Tibial artery (tissue), 4 donors: ENCODE measurements at regions not wholly inside any gene's neighbourhood (a gene's known extent, or its start where the extent isn't known, plus 50 kb on each side); places are given as distances from the start of the nearest gene placed in this dataset.

Source experiments
- DNase-seq, 2 donors: peaks; one replicate each; pipeline ENCODE4 v3.0.0-alpha.2; 2019
- H3K27ac ChIP-seq, 2 donors: fragments of 200-600 bp; sonication (generic) in 1 of 2; 1 replicate in 1 of 2; 2 replicates in 1 of 2; pipeline ENCODE4 v1.5.1; 2018 to 2019; ENCODE audit warnings: mild to moderate bottlenecking in 1 of 2
- H3K27me3 ChIP-seq, 2 donors: fragments of 200-600 bp; sonication (generic) in 1 of 2; one replicate each; pipeline versions ENCODE4 v1.5.1 to v1.6.0; 2016 to 2019
- H3K36me3 ChIP-seq, 3 donors: fragments of 200-600 bp; sonication (generic) in 2 of 3; one replicate each; pipeline ENCODE4 v1.5.1; 2016 to 2019; ENCODE audit warnings: mild to moderate bottlenecking in 2 of 3
- H3K4me1 ChIP-seq, 4 donors: fragments of 200-600 bp; sonication (generic) in 2 of 4; 1 replicate in 3 of 4; 2 replicates in 1 of 4; pipeline ENCODE4 v1.5.1; 2016 to 2019
- H3K4me3 ChIP-seq, 2 donors: fragments of 200-600 bp; sonication (generic) in 1 of 2; 1 replicate in 1 of 2; 2 replicates in 1 of 2; pipeline ENCODE4 v1.5.1; 2018 to 2019; ENCODE audit warnings: mild to moderate bottlenecking in 2 of 2
- H3K9me3 ChIP-seq, 3 donors: fragments of 200-600 bp; sonication (generic) in 1 of 3; one replicate each; pipeline ENCODE4 v1.5.1; 2016 to 2019
- CTCF ChIP-seq, 2 experiments: fragments of 200-600 bp in 1 of 2; fragments of 450-650 bp in 1 of 2; IDR thresholded peaks; one replicate each; pipeline ENCODE4 v1.5.1; 2017 to 2019; ENCODE audit warnings: antibody characterized with exemption in 2 of 2, mild to moderate bottlenecking in 1 of 2, moderate library complexity in 1 of 2
- intact Hi-C: fragments of 100-400 bp; cut with DNase I; formaldehyde crosslinking; loops from one replicate; pipeline ENCODE4 v1.15.0; 2023; ENCODE audit warnings: low total_unique reads

GRCh38 chr7:136293272-136293671, 316.1 kb upstream of the MTPN start:
- Histone ChIP-seq H3K27me3 (no peaks in the 10 kb centered on the region), H3K4me1 (no peaks in the 10 kb centered on the region), H3K4me3 (no peak overlapping the region), H3K9me3 (no peaks in the 10 kb centered on the region), H3K36me3 (no peaks in the 10 kb centered on the region), H3K27ac (no peak overlapping the region)
- TF ChIP-seq CTCF (IDR thresholded peaks at IDR 0.05), result no peak
- no peak for DNase-seq
- intact Hi-C loops, result no loop called here

GRCh38 chr7:136292365-136292764, 315.2 kb upstream of the MTPN start:
- TF ChIP-seq CTCF (IDR thresholded peaks at IDR 0.05), result no peak
- H3K4me1 ChIP-seq, result no peaks in the 10 kb centered on the region
- intact Hi-C loops, result no loop called here
- no peak overlapping the region for H3K4me3 ChIP-seq
- DNase-seq, result no peak
- H3K27me3 ChIP-seq, result no peaks in the 10 kb centered on the region
- H3K36me3 ChIP-seq, result no peaks in the 10 kb centered on the region
- no peaks in the 10 kb centered on the region for H3K9me3 ChIP-seq
- H3K27ac ChIP-seq, result no peak overlapping the region

DNA sequence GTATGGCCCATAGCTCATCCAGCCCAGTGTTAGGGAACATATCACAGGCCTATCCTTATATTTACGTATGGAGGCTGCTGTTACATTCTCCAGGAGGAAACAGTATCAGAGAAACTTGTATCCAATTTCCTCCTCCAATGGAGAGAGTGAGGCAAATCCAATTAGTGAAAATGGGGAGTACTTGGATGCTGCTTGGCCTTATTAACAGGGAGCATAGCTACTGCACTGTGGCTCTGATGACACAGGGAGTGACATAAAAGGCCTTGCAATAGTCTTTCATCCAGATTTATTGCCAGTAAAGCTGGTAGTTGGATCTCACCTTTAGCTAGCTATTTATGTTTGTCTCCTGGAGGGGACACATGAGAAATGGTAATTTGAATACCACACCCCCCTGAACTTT, 313.2 kb upstream of the MTPN start:
- no peaks in the 10 kb centered on the region for H3K9me3 ChIP-seq
- no peaks in the 10 kb centered on the region for H3K36me3 ChIP-seq
- intact Hi-C loops, result no loop called here
- no peak for DNase-seq
- TF ChIP-seq CTCF (IDR thresholded peaks at IDR 0.05), result no peak
- no peak overlapping the region for H3K4me3 ChIP-seq
- no peak overlapping the region for H3K27ac ChIP-seq
- no peaks in the 10 kb centered on the region for H3K4me1 ChIP-seq
- no peaks in the 10 kb centered on the region for H3K27me3 ChIP-seq

DNA sequence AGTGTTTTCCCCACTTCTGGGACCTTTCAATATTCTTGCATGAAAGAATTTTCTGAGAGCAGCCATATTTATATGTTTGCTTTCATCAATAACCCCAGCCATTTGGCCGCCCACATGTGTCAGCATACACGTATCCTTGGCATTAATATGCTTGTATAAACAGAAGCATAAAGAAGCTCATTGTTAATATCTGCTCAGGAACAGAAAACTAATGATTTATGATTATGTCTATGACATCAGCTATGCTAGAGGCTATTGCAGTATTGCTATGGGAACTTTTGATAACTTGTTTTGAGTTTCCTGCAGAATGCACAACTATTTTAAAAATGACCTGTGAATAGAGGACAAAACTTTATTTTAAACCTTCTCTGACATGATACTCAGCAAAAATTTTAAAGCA, 300.9 kb upstream of the MTPN start:
- Histone ChIP-seq H3K36me3 (no peaks in the 10 kb centered on the region), H3K9me3 (no peaks in the 10 kb centered on the region), H3K4me1 (no peaks in the 10 kb centered on the region), H3K27me3 (no peaks in the 10 kb centered on the region), H3K4me3 (no peak overlapping the region), H3K27ac (no peak overlapping the region)
- no peak for DNase-seq
- no peak for TF ChIP-seq CTCF (IDR thresholded peaks at IDR 0.05)
- intact Hi-C loops, result no loop called here

- no peak for DNase-seq
- Histone ChIP-seq H3K4me3 (no peak overlapping the region), H3K9me3 (no peaks in the 10 kb centered on the region), H3K36me3 (no peaks in the 10 kb centered on the region), H3K27me3 (no peaks in the 10 kb centered on the region), H3K27ac (no peak overlapping the region), H3K4me1 (no peaks in the 10 kb centered on the region)
- intact Hi-C loops, result no loop called here
- no peak for TF ChIP-seq CTCF (IDR thresholded peaks at IDR 0.05)
These were observed 298.6 kb upstream of the MTPN start for GRCh38 chr7:136275794-136276193.

DNA sequence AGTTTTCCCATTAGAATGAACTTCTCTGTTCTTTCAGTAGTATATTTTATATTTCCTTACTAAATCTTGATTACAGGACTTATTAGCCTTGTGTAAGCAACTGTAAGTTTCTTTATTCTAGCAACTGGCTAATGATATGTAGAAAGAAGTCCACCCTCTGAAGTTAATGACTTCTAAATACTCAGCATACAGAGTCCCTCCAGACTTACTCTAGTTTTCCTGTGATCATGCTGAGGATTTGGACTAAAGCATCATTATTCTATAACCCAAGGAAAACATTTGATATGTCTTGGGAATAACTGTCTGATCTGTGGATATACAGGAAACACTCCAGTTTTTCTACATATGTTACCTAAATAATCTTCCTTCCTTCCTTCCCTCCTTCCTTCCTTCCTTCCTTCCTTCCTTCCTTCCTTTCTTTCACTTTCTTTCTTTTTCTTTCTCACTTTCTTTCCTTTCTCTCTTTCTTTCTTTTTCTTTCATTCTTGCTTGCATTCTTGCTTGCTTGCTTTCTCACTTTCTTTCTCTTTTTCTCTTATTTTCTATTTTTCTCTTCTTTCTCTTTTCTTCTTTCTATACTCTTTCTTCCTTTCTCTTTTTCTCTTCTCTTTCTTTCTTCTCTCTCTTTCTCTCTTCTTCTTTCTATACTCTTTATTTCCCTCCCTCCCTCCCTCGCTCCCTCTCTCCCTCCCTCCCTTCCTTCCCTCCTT, 297.6 kb upstream of the MTPN start:
- DNase-seq, result no peak
- Histone ChIP-seq H3K9me3 (no peaks in the 10 kb centered on the region), H3K36me3 (no peaks in the 10 kb centered on the region), H3K27me3 (no peaks in the 10 kb centered on the region), H3K4me3 (no peak overlapping the region), H3K27ac (no peak overlapping the region), H3K4me1 (no peaks in the 10 kb centered on the region)
- intact Hi-C loops, result no loop called here
- TF ChIP-seq CTCF (IDR thresholded peaks at IDR 0.05), result no peak
